H1 (cell line): ENCODE measurements at regions not wholly inside any gene's neighbourhood (a gene's known extent, or its start where the extent isn't known, plus 50 kb on each side); places are given as distances from the start of the nearest gene placed in this dataset.

Source experiments
- KDM5A ChIP-seq: fragments of 200-600 bp; IDR thresholded peaks from 2 replicates; pipeline ENCODE4 v1.7.1; 2012; ENCODE audit warnings: mild to moderate bottlenecking, low read length, inconsistent platforms, mixed read lengths
- MAX ChIP-seq: IDR thresholded peaks from 2 replicates; pipeline ENCODE4 v1.6.1; 2012; ENCODE audit warnings: inconsistent platforms
- TF ChIP-seq, protein P1 (sequence below): fragments of 300-600 bp; sonication (generic); IDR thresholded peaks from 2 replicates; pipeline ENCODE4 v1.7.1; 2012; ENCODE audit warnings: low read length, moderate library complexity, mild to moderate bottlenecking, inconsistent platforms; ENCODE audit not compliant: insufficient replicate concordance

GRCh38 chr14:87050421-87050820 lies 942.6 kb downstream of the GALC start (continued):
- TF ChIP-seq, protein P1, sequence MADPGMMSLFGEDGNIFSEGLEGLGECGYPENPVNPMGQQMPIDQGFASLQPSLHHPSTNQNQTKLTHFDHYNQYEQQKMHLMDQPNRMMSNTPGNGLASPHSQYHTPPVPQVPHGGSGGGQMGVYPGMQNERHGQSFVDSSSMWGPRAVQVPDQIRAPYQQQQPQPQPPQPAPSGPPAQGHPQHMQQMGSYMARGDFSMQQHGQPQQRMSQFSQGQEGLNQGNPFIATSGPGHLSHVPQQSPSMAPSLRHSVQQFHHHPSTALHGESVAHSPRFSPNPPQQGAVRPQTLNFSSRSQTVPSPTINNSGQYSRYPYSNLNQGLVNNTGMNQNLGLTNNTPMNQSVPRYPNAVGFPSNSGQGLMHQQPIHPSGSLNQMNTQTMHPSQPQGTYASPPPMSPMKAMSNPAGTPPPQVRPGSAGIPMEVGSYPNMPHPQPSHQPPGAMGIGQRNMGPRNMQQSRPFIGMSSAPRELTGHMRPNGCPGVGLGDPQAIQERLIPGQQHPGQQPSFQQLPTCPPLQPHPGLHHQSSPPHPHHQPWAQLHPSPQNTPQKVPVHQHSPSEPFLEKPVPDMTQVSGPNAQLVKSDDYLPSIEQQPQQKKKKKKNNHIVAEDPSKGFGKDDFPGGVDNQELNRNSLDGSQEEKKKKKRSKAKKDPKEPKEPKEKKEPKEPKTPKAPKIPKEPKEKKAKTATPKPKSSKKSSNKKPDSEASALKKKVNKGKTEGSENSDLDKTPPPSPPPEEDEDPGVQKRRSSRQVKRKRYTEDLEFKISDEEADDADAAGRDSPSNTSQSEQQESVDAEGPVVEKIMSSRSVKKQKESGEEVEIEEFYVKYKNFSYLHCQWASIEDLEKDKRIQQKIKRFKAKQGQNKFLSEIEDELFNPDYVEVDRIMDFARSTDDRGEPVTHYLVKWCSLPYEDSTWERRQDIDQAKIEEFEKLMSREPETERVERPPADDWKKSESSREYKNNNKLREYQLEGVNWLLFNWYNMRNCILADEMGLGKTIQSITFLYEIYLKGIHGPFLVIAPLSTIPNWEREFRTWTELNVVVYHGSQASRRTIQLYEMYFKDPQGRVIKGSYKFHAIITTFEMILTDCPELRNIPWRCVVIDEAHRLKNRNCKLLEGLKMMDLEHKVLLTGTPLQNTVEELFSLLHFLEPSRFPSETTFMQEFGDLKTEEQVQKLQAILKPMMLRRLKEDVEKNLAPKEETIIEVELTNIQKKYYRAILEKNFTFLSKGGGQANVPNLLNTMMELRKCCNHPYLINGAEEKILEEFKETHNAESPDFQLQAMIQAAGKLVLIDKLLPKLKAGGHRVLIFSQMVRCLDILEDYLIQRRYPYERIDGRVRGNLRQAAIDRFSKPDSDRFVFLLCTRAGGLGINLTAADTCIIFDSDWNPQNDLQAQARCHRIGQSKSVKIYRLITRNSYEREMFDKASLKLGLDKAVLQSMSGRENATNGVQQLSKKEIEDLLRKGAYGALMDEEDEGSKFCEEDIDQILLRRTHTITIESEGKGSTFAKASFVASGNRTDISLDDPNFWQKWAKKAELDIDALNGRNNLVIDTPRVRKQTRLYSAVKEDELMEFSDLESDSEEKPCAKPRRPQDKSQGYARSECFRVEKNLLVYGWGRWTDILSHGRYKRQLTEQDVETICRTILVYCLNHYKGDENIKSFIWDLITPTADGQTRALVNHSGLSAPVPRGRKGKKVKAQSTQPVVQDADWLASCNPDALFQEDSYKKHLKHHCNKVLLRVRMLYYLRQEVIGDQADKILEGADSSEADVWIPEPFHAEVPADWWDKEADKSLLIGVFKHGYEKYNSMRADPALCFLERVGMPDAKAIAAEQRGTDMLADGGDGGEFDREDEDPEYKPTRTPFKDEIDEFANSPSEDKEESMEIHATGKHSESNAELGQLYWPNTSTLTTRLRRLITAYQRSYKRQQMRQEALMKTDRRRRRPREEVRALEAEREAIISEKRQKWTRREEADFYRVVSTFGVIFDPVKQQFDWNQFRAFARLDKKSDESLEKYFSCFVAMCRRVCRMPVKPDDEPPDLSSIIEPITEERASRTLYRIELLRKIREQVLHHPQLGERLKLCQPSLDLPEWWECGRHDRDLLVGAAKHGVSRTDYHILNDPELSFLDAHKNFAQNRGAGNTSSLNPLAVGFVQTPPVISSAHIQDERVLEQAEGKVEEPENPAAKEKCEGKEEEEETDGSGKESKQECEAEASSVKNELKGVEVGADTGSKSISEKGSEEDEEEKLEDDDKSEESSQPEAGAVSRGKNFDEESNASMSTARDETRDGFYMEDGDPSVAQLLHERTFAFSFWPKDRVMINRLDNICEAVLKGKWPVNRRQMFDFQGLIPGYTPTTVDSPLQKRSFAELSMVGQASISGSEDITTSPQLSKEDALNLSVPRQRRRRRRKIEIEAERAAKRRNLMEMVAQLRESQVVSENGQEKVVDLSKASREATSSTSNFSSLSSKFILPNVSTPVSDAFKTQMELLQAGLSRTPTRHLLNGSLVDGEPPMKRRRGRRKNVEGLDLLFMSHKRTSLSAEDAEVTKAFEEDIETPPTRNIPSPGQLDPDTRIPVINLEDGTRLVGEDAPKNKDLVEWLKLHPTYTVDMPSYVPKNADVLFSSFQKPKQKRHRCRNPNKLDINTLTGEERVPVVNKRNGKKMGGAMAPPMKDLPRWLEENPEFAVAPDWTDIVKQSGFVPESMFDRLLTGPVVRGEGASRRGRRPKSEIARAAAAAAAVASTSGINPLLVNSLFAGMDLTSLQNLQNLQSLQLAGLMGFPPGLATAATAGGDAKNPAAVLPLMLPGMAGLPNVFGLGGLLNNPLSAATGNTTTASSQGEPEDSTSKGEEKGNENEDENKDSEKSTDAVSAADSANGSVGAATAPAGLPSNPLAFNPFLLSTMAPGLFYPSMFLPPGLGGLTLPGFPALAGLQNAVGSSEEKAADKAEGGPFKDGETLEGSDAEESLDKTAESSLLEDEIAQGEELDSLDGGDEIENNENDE: no peak
- no peak for TF ChIP-seq KDM5A
- no peak for TF ChIP-seq MAX
